ENCODE measurements at regions not wholly inside any gene's neighbourhood (a gene's known extent, or its start where the extent isn't known, plus 50 kb on each side); places are given as distances from the start of the nearest gene placed in this dataset.

GRCh38 chr4:110897784-110898183 lies 274.9 kb upstream of the PITX2 start:
- TF ChIP-seq EZH2 (IDR thresholded peaks at IDR 0.05) (no peak), FOXP2 (optimal IDR thresholded peaks at IDR 0.05; ENCODE audit: control extremely low read depth, extremely low read length, insufficient read depth) (no peak), POLR2AphosphoS5 (IDR thresholded peaks at IDR 0.05; ENCODE audit: borderline replicate concordance, low read depth, low read length) (no peak)

Data from SK-N-MC (cell line).